Thyroid gland (tissue), 4 donors: ENCODE measurements at regions not wholly inside any gene's neighbourhood (a gene's known extent, or its start where the extent isn't known, plus 50 kb on each side); places are given as distances from the start of the nearest gene placed in this dataset.
"Not testable (repeated sequence)": the region's sequence is repeated elsewhere in the genome, so short reads cannot be mapped to it uniquely, and the experiment has no call there.

ENCODE experiments used
- DNase-seq, 2 donors: peaks; one replicate each; pipeline ENCODE4 v3.0.0-alpha.2; 2019
- H3K27ac ChIP-seq, 3 donors: fragments of 200-600 bp; sonication (generic); 1 replicate in 2 of 3; 2 replicates in 1 of 3; pipeline ENCODE4 v1.5.1; 2016 to 2019; ENCODE audit warnings: mild to moderate bottlenecking in 1 of 3, moderate library complexity in 1 of 3
- H3K27me3 ChIP-seq: fragments of 200-600 bp; sonication (generic); one replicate; pipeline ENCODE4 v1.5.1; 2019
- H3K36me3 ChIP-seq, 2 donors: fragments of 200-600 bp; sonication (generic); one replicate each; pipeline ENCODE4 v1.5.1; 2016 to 2019
- H3K4me1 ChIP-seq, 2 donors: fragments of 200-600 bp; sonication (generic); one replicate each; pipeline ENCODE4 v1.5.1; 2017 to 2019
- H3K4me3 ChIP-seq, 3 donors: fragments of 200-600 bp; sonication (generic); replicated peaks in 1 of 3; 1 replicate in 2 of 3; 2 replicates in 1 of 3; pipeline ENCODE4 v1.5.1; 2016; ENCODE audit warnings: mild to moderate bottlenecking in 1 of 3
- H3K9me3 ChIP-seq: fragments of 200-600 bp; sonication (generic); one replicate; pipeline ENCODE4 v1.5.1; 2017
- POLR2A ChIP-seq, 2 donors: fragments of 450-650 bp; IDR thresholded peaks; one replicate each; pipeline ENCODE4 v1.6.1; 2017; ENCODE audit warnings: antibody characterized with exemption in 2 of 2, mild to moderate bottlenecking in 2 of 2, moderate library complexity in 1 of 2
- WGBS, 2 donors: methylation state at CpG; one replicate each; pipeline ENCODE4 v1.1.5; 2017; 5-methylcytosine and 5-hydroxymethylcytosine counted together
- intact Hi-C: fragments of 100-400 bp; cut with DNase I; formaldehyde crosslinking; loops from one replicate; pipeline ENCODE4 v1.15.1; 2023
- TF ChIP-seq, protein P1 (sequence below), 6 experiments: fragments of 200-600 bp in 3 of 6; fragments of 450-650 bp in 3 of 6; sonication (generic) in 3 of 6; IDR thresholded peaks; one replicate each; pipeline ENCODE4 v1.5.1; 2016 to 2019; ENCODE audit warnings: antibody characterized with exemption in 6 of 6, mild to moderate bottlenecking in 2 of 6, inconsistent platforms in 1 of 6, moderate library complexity in 1 of 6

DNA sequence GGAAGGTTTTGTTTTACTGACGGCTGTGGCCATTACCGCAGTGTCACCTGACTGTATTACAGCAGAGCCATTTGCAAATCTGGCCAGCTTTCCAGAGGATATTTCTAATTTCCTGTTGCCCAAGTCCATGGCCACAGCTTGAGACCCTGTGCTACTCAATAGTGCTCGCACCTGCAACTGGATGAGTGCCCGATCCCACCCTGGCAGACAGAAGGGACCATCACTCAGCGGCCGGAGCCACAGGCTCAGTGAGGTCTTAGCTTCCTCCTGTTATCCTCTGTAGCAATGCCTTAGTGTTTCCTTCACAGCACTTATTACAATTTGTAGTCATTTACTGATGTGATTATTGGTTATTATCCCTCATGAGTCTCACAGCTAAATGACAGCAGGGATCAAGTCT is 184.8 kb downstream of the LRRN1 start:
- WGBS, 2 donors: 84 to 90% methylated on average over 6 of the region's 6 CpGs
- no peak overlapping the region for H3K4me3 ChIP-seq
- H3K4me1 ChIP-seq: no peaks in the 10 kb centered on the region
- H3K27ac ChIP-seq: no peak overlapping the region
- H3K9me3 ChIP-seq: no peaks in the 10 kb centered on the region
- DNase-seq: no peak
- no peaks in the 10 kb centered on the region for H3K27me3 ChIP-seq
- TF ChIP-seq POLR2A (IDR thresholded peaks at IDR 0.05): no peak
- TF ChIP-seq, protein P1, sequence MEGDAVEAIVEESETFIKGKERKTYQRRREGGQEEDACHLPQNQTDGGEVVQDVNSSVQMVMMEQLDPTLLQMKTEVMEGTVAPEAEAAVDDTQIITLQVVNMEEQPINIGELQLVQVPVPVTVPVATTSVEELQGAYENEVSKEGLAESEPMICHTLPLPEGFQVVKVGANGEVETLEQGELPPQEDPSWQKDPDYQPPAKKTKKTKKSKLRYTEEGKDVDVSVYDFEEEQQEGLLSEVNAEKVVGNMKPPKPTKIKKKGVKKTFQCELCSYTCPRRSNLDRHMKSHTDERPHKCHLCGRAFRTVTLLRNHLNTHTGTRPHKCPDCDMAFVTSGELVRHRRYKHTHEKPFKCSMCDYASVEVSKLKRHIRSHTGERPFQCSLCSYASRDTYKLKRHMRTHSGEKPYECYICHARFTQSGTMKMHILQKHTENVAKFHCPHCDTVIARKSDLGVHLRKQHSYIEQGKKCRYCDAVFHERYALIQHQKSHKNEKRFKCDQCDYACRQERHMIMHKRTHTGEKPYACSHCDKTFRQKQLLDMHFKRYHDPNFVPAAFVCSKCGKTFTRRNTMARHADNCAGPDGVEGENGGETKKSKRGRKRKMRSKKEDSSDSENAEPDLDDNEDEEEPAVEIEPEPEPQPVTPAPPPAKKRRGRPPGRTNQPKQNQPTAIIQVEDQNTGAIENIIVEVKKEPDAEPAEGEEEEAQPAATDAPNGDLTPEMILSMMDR (IDR thresholded peaks at IDR 0.05): no peak
- intact Hi-C loops: no loop called here
- H3K36me3 ChIP-seq: no peaks in the 10 kb centered on the region

- H3K27ac ChIP-seq: no peak overlapping the region
- H3K9me3 ChIP-seq: no peaks in the 10 kb centered on the region
- 89 to 90% methylated on average over 3 of the region's 3 CpGs for WGBS, 2 donors
- no peak for DNase-seq
- no peak for TF ChIP-seq POLR2A (IDR thresholded peaks at IDR 0.05)
- H3K4me1 ChIP-seq: no peaks in the 10 kb centered on the region
- intact Hi-C loops: no loop called here
- no peak overlapping the region for H3K4me3 ChIP-seq
- no peaks in the 10 kb centered on the region for H3K27me3 ChIP-seq
- H3K36me3 ChIP-seq: no peaks in the 10 kb centered on the region
Measured at GRCh38 chr3:3991598-3991997, 192.4 kb downstream of the LRRN1 start.

DNA sequence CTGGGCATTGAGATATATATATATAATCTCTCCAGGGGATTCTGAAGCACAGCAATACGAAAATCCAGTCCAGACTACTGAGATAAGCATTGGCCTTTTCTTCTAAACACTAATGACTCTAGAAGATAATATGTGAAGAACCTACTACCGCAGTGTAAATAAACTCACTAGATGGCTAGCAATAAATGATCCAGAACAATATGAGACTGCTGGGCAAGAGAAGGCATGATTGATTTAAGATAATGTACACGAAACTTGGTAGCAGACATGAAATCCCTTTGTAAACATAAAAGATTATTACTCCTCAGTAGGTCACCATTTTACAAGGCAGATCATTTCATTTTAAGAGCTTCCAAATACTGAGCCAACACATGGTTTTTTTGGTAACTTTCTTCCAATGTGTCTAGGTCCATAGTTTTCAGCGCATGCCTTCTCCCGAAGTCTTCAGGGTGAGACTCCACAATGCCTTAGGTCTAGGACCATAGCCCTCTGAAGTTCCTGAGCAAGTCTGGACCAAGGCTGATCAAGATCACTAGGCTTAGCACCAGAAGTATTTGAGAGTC is 193.2 kb downstream of the LRRN1 start:
- Histone ChIP-seq H3K4me1 (no peaks in the 10 kb centered on the region), H3K4me3 (no peak overlapping the region), H3K36me3 (no peaks in the 10 kb centered on the region), H3K27ac (no peak overlapping the region), H3K27me3 (no peaks in the 10 kb centered on the region), H3K9me3 (no peaks in the 10 kb centered on the region)
- no peak for DNase-seq
- WGBS, 2 donors: 91 to 92% methylated on average over 5 of the region's 5 CpGs
- TF ChIP-seq, protein P1 (IDR thresholded peaks at IDR 0.05): no peak
- no peak for TF ChIP-seq POLR2A (IDR thresholded peaks at IDR 0.05)
- intact Hi-C loops: no loop called here

- no peak overlapping the region for H3K4me3 ChIP-seq
- no peak overlapping the region for H3K27ac ChIP-seq
- no peaks in the 10 kb centered on the region for H3K36me3 ChIP-seq
- H3K4me1 ChIP-seq: no peaks in the 10 kb centered on the region
- TF ChIP-seq POLR2A (IDR thresholded peaks at IDR 0.05): no peak
- TF ChIP-seq, protein P1 (IDR thresholded peaks at IDR 0.05): peak; percentile 31 to 53 (median 36)
- 38 to 41% methylated on average over 5 of the region's 5 CpGs for WGBS, 2 donors
- H3K9me3 ChIP-seq: no peaks in the 10 kb centered on the region
- peak in 1 of 2 donors; percentile 26 for DNase-seq
- H3K27me3 ChIP-seq: no peaks in the 10 kb centered on the region
- intact Hi-C loops: no loop called here
Measured at GRCh38 chr3:3998140-3998922, 199.1 kb downstream of the LRRN1 start.

GRCh38 chr3:3999340-3999739 is 200.1 kb downstream of the LRRN1 start:
- DNase-seq, H3K27ac ChIP-seq, H3K4me1 ChIP-seq, H3K36me3 ChIP-seq, H3K4me3 ChIP-seq, H3K27me3 ChIP-seq, H3K9me3 ChIP-seq, intact Hi-C loops: not testable (repeated sequence)

- no peaks in the 10 kb centered on the region for H3K36me3 ChIP-seq
- intact Hi-C loops: no loop called here
- DNase-seq: no peak
Measured at GRCh38 chr3:4001976-4002375, 202.7 kb downstream of the LRRN1 start.

More at GRCh38 chr3:4001976-4002375, 202.7 kb downstream of the LRRN1 start:
- Histone ChIP-seq H3K4me3 (no peak overlapping the region), H3K4me1 (no peaks in the 10 kb centered on the region), H3K9me3 (no peaks in the 10 kb centered on the region), H3K27me3 (no peaks in the 10 kb centered on the region), H3K27ac (no peak overlapping the region)
- TF ChIP-seq POLR2A (IDR thresholded peaks at IDR 0.05): no peak
- TF ChIP-seq, protein P1 (IDR thresholded peaks at IDR 0.05): no peak
